Fibroblast of villous mesenchyme (primary cell): ENCODE measurements at regions not wholly inside any gene's neighbourhood (a gene's known extent, or its start where the extent isn't known, plus 50 kb on each side); places are given as distances from the start of the nearest gene placed in this dataset.

Experiments used
- DNase-seq: peaks from one replicate; pipeline ENCODE4 v3.0.0-alpha.2; 2010; ENCODE audit warnings: low read depth
- H3K4me3 ChIP-seq: 2 replicates; pipeline ENCODE4 v1.5.1; 2011; ENCODE audit warnings: low read depth, mild to moderate bottlenecking, low read length
- TF ChIP-seq, protein P1 (sequence below): IDR thresholded peaks from 2 replicates; pipeline ENCODE4 v1.5.1; 2012; ENCODE audit warnings: low read depth, mild to moderate bottlenecking, low read length; ENCODE audit not compliant: insufficient read depth

DNA sequence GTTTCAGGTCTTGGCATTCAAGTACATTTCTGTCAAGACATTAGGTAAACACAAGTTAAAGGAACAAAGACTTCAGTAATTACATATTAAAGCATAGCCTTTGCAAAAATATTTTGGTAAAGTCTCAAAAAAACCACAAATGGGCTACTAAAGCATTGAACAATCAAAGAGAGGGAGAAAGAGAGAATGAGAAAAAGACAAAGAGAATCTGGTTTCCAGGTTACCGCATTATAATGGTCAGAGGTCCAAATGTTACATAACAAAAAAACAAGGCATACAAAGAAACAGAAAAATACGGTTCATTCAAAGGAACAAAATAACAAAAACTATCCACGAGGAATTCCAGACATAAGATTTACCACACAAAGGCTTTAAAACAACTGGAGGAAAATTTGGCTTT, 327.9 kb downstream of the AKAIN1 start:
- TF ChIP-seq, protein P1, sequence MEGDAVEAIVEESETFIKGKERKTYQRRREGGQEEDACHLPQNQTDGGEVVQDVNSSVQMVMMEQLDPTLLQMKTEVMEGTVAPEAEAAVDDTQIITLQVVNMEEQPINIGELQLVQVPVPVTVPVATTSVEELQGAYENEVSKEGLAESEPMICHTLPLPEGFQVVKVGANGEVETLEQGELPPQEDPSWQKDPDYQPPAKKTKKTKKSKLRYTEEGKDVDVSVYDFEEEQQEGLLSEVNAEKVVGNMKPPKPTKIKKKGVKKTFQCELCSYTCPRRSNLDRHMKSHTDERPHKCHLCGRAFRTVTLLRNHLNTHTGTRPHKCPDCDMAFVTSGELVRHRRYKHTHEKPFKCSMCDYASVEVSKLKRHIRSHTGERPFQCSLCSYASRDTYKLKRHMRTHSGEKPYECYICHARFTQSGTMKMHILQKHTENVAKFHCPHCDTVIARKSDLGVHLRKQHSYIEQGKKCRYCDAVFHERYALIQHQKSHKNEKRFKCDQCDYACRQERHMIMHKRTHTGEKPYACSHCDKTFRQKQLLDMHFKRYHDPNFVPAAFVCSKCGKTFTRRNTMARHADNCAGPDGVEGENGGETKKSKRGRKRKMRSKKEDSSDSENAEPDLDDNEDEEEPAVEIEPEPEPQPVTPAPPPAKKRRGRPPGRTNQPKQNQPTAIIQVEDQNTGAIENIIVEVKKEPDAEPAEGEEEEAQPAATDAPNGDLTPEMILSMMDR = no peak
- H3K4me3 ChIP-seq = no peak overlapping the region

DNA sequence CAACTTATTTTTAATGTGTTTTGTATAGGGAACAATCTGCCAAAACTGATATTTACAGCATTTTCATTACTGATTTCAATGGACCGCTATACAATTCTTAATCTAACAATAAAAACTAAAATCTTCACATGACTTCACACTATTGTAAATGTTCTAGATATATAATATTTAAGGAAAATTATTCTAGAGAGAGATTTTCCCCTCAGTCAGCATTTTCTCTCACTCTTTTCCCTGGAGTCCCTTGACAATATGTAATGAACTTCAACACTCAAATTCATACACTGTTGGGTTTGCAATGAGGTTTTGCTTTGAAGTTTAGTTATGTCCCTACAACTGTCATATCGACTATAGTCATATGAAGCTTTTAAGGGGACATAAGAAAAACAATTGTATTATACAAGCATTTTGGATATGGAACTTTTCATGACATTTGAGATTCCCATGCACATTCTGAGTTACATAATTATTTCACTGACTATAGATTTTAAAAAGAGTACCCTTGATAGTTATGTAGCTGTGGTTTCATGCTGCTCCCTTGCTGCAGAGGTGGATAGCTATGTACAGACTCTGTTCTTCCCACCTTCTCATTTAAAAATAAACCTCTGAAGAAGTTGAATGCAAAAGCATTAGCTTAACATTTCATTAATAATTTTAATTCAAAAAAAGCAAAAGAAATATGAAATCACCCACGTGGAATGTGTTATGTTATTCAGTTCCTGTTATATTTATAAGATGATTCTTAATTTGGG, 338.5 kb downstream of the AKAIN1 start:
- DNase-seq = no peak
- no peak overlapping the region for H3K4me3 ChIP-seq
- TF ChIP-seq, protein P1 = no peak

More for the DNA sequence above, 327.9 kb downstream of the AKAIN1 start:
- DNase-seq = no peak

DNA sequence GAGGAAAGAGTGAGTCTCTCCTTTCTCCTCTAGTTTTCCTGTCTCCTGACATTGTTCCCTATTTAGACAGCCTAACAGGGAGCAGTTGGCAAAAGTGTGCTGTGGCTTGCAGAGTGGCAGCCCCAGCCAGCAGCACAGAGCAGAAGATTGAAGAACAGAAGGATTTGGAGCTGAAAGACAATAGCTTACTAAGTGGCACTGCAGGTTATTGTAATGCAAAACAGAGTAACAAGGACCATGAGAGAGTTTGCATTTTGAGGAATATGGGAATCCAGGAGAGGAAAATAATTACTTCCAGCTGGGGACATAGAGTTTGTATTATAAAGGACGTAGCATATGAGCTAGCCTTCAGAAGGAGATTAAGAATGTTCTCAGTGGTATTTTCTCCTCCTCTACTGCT, 342.4 kb downstream of the AKAIN1 start:
- H3K4me3 ChIP-seq = no peak overlapping the region
- TF ChIP-seq, protein P1 = no peak
- no peak for DNase-seq

DNA sequence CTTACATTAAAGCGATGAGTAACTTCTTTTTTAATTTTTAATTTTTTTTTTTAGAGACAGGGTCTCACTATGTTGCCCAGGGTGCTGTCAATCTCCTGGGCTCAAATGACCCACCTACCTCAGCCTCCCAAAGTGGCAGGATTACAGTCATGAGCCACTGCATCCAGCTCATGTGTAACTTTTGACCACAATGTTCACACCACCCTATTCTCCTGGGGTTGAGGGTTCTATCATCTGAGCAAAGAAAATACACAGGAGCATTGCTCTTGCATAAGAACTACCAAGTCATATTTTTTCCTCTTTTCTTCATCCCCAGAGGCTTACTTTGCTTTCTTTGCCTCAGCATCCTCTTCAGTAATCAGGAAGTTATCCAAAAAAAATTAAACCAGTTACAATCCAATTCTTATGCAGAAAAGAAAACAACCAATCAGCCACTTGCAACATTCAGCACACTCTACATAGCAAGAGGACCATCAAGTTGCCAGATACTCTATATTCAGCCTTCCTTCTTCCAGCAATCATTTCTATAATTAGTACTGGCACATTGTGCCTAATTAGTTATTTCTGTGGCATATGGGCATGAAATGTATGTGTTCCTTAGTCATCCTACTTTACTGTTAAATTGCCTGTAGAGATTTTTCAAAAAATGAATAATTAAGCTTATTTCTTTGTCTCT, 345.6 kb downstream of the AKAIN1 start:
- no peak for DNase-seq
- no peak overlapping the region for H3K4me3 ChIP-seq
- TF ChIP-seq, protein P1 = no peak

DNA sequence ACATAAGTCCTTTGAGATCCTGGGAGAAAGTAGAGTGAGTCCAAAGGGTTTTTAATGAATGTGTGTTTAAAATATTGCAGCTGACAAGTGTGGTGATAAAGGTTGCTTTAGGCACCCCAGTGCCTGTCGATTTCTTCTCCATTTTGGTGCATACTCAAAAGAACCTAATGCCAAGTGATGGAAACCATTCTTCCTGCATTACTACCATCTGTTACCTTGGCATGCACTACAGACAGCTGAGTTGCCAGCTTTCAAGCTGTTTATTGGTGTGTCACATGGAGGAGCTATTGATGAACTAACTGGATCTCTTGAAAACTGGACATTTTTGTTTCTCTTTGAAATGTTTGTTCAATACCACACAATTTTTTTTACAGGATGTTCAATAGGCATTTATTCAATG, 350.0 kb downstream of the AKAIN1 start:
- TF ChIP-seq, protein P1 = no peak
- no peak overlapping the region for H3K4me3 ChIP-seq
- no peak for DNase-seq

DNA sequence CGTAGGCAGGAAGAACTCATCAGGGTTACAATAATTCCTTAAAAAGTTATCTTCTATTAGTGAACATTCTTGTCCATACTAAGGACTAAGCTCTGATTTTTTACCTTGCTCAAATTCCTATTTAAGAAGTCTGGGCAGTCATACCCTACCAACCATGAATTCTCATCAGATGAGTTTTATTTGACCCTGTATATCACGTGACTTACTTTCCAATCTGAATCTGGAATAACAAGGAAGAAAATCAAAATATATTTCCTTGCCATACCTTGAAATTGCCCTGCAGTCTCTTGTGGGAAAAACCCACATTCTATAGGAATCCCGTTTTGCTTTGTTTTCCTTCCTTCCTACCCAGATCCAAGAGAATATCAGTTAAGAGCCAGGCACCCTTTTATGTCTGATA, 352.7 kb downstream of the AKAIN1 start:
- no peak for DNase-seq
- TF ChIP-seq, protein P1 = no peak
- no peak overlapping the region for H3K4me3 ChIP-seq
